HCT116 (cell line): ENCODE measurements at regions not wholly inside any gene's neighbourhood (a gene's known extent, or its start where the extent isn't known, plus 50 kb on each side); places are given as distances from the start of the nearest gene placed in this dataset.

Source experiments
- ATAC-seq: fragments of 200-7000 bp; cut with Tn5 transposase; 2 replicates; pipeline ENCODE4 v1.9.1; 2020; ENCODE audit warnings: mild to moderate bottlenecking, moderate library complexity
- BruUV-seq: library from RNA; stranded (reverse); fragments of 400-500 nt; replicated peaks from 2 replicates; lab custom pipeline; 2021; lab: Mats Ljungman, UMichigan
- CTCF ChIA-PET: fragments of 300-600 bp; sonication (Branson Sonifier 250); formaldehyde crosslinking; loops from one replicate; lab custom pipeline; 2021; ENCODE audit warnings: antibody characterized with exemption; lab: Charles Lee
- POLR2A ChIA-PET: fragments of 300-600, 350-600 bp; sonication (Branson Sonifier 250); formaldehyde crosslinking; loops from one replicate; lab custom pipeline; 2021; ENCODE audit warnings: antibody characterized with exemption; lab: Charles Lee
- RAD21 ChIA-PET, 2 experiments: fragments of 300-600 bp; sonication (Branson Sonifier 250); formaldehyde crosslinking; loops; one replicate each; lab custom pipeline; 2023; ENCODE audit warnings: low total read pairs in 2 of 2; ENCODE audit not compliant: uncharacterized antibody in 2 of 2, unreplicated experiment in 2 of 2, low non-redundant PET in 1 of 2; lab: Charles Lee
- DNase-seq: peaks from one replicate; pipeline ENCODE4 v3.0.0-alpha.2; 2010; ENCODE audit warnings: low read depth, low spot score
- H2AFZ ChIP-seq: fragments of 200-600 bp; shearing (Covaris generic), sonication (generic); 2 replicates; pipeline ENCODE4 v1.6.1; 2017; ENCODE audit warnings: low read depth, mixed run types, mixed read lengths, antibody characterized with exemption, low read length; ENCODE audit not compliant: poor library complexity, severe bottlenecking
- H3K27ac ChIP-seq: 2 replicates; pipeline ENCODE4 v1.5.1; 2012; ENCODE audit warnings: low read depth, low read length
- H3K27me3 ChIP-seq: fragments of 200-600 bp; sonication (generic); 2 replicates; pipeline ENCODE4 v1.6.1; 2016; ENCODE audit warnings: mixed run types, low read length, mixed read lengths; ENCODE audit not compliant: insufficient read depth
- H3K36me3 ChIP-seq, 2 experiments: fragments of 200-500 bp in 1 of 2; fragments of 200-600 bp in 1 of 2; sonication (Bioruptor generic) in 1 of 2; sonication (generic) in 1 of 2; 2 replicates each; pipeline versions ENCODE4 v1.5.1 to v1.6.1; 2014 to 2016; ENCODE audit warnings: low read length in 2 of 2, inconsistent platforms in 1 of 2, mixed read lengths in 1 of 2, mixed run types in 1 of 2; ENCODE audit not compliant: insufficient read depth in 2 of 2, control insufficient read depth in 1 of 2
- H3K4me1 ChIP-seq, 2 experiments: fragments of 200-600 bp in 1 of 2; sonication (generic) in 1 of 2; 2 replicates each; pipeline versions ENCODE4 v1.5.1 to v1.6.1; 2012 to 2017; ENCODE audit warnings: low read length in 2 of 2, inconsistent platforms in 1 of 2, mild to moderate bottlenecking in 1 of 2, mixed read lengths in 1 of 2, mixed run types in 1 of 2, moderate library complexity in 1 of 2; ENCODE audit not compliant: insufficient read depth in 2 of 2, control insufficient read depth in 1 of 2
- H3K4me2 ChIP-seq: fragments of 200-600 bp; sonication (generic); 2 replicates; pipeline ENCODE4 v1.6.1; 2017; ENCODE audit warnings: mixed run types, low read length, mixed read lengths
- H3K4me3 ChIP-seq, 2 experiments: fragments of 200-600 bp in 1 of 2; sonication (generic) in 1 of 2; replicated peaks in 1 of 2; 2 replicates each; pipeline ENCODE4 v1.5.1; 2011 to 2016; ENCODE audit warnings: low read length in 2 of 2, control low read depth in 1 of 2, low read depth in 1 of 2, mild to moderate bottlenecking in 1 of 2, mixed read lengths in 1 of 2, mixed run types in 1 of 2
- H3K79me2 ChIP-seq: fragments of 200-600 bp; sonication (generic); 2 replicates; pipeline ENCODE4 v1.6.1; 2017; ENCODE audit warnings: mild to moderate bottlenecking, mixed run types, low read length, moderate library complexity, mixed read lengths; ENCODE audit not compliant: insufficient read depth
- H3K9ac ChIP-seq: fragments of 200-600 bp; sonication (generic); 2 replicates; pipeline ENCODE4 v1.6.1; 2016; ENCODE audit warnings: low read length, mixed read lengths
- H3K9me2 ChIP-seq: fragments of 200-600 bp; sonication (generic), shearing (Covaris generic); 2 replicates; pipeline ENCODE4 v1.6.1; 2017; ENCODE audit warnings: mixed run types, mild to moderate bottlenecking, moderate library complexity; ENCODE audit not compliant: insufficient read depth
- H3K9me3 ChIP-seq, 2 experiments: fragments of 200-500 bp in 1 of 2; fragments of 200-600 bp in 1 of 2; sonication (Bioruptor generic) in 1 of 2; sonication (generic) in 1 of 2; 2 replicates each; pipeline ENCODE4 v1.6.1; 2014 to 2017; ENCODE audit warnings: low read length in 2 of 2, mixed read lengths in 2 of 2, inconsistent platforms in 1 of 2, low read depth in 1 of 2, mild to moderate bottlenecking in 1 of 2, mixed run types in 1 of 2, moderate library complexity in 1 of 2; ENCODE audit not compliant: control insufficient read depth in 1 of 2, insufficient read depth in 1 of 2
- H4K20me1 ChIP-seq: fragments of 200-600 bp; sonication (generic), shearing (Covaris generic); 2 replicates; pipeline ENCODE4 v1.6.1; 2017; ENCODE audit warnings: mixed run types, mild to moderate bottlenecking, moderate library complexity; ENCODE audit not compliant: insufficient read depth
- ATF3 ChIP-seq: IDR thresholded peaks from 2 replicates; pipeline ENCODE4 v1.6.1; 2012
- EGR1 ChIP-seq: IDR thresholded peaks from 2 replicates; pipeline ENCODE4 v1.6.1; 2012; ENCODE audit warnings: low read depth
- EZH2 ChIP-seq: fragments of 200-600 bp; sonication (generic); IDR thresholded peaks from 2 replicates; pipeline ENCODE4 v1.6.1; 2017; ENCODE audit warnings: antibody characterized with exemption, mixed run types
- EZH2phosphoT487 ChIP-seq: fragments of 200-600 bp; IDR thresholded peaks from 2 replicates; pipeline ENCODE4 v1.6.1; 2018; ENCODE audit warnings: antibody characterized with exemption, borderline replicate concordance
- FOSL1 ChIP-seq: IDR thresholded peaks from 2 replicates; pipeline ENCODE4 v1.6.1; 2012; ENCODE audit warnings: low read depth
- SIN3A ChIP-seq: IDR thresholded peaks from 2 replicates; pipeline ENCODE4 v1.6.1; 2012; ENCODE audit warnings: low read depth
- SRF ChIP-seq: IDR thresholded peaks from 2 replicates; pipeline ENCODE4 v1.6.1; 2012; ENCODE audit warnings: low read depth
- YY1 ChIP-seq: IDR thresholded peaks from 2 replicates; pipeline ENCODE4 v1.6.1; 2011; ENCODE audit warnings: low read length, low read depth, moderate library complexity, mild to moderate bottlenecking; ENCODE audit not compliant: insufficient replicate concordance; ENCODE audit errors: extremely low read depth
- ZNF274 ChIP-seq: fragments of 200-500 bp; sonication (Bioruptor generic); IDR thresholded peaks from 2 replicates; pipeline ENCODE4 v1.6.1; 2014; ENCODE audit warnings: mild to moderate bottlenecking, low read depth, low read length, inconsistent platforms
- intact Hi-C: fragments of 100-400 bp; cut with micrococcal nuclease; formaldehyde crosslinking; loops from 2 replicates; pipeline ENCODE4 v1.10.0; 2022
- TF ChIP-seq, protein P1 (sequence below): IDR thresholded peaks from 2 replicates; pipeline ENCODE4 v1.6.1; 2012

DNA sequence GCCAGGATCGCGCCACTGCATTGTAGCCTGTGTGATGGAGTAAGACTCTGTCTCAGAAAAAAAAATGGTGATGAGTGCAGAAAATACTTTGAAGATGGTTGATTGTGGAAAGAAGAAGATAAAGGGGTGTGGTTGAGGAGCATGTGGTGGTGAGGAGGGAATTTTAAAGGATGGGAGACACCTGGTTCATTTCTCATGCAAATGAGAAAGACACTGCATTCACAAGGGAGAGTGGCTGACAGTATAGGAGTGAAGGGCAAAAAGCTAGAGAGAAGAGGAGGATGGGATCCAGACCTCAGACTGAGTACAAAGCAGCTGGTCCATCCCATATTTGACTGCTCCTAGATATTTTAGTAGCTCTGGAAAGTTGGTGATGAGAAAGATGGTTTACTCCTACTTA lies 206.0 kb downstream of the SNAPC1 start (continued):
- TF ChIP-seq, protein P1, sequence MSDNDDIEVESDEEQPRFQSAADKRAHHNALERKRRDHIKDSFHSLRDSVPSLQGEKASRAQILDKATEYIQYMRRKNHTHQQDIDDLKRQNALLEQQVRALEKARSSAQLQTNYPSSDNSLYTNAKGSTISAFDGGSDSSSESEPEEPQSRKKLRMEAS: no peak
- no peak for TF ChIP-seq EZH2
- TF ChIP-seq YY1: no peak
- TF ChIP-seq ZNF274: no peak
- no peak for TF ChIP-seq EGR1
- no peak for TF ChIP-seq EZH2phosphoT487
- TF ChIP-seq ATF3: no peak

GRCh38 chr14:61972711-61973110 lies 210.5 kb downstream of the SNAPC1 start:
- H3K9ac ChIP-seq: no peak overlapping the region
- no peaks in the 10 kb centered on the region for H3K79me2 ChIP-seq
- no peak overlapping the region for H3K4me2 ChIP-seq
- H3K36me3 ChIP-seq: no peaks in the 10 kb centered on the region
- H3K9me2 ChIP-seq: no peaks in the 10 kb centered on the region
- RAD21 ChIA-PET: no interaction called here
- no peak for ATAC-seq
- H4K20me1 ChIP-seq: no peaks in the 10 kb centered on the region
- TF ChIP-seq FOSL1 (no peak), SIN3A (no peak), SRF (no peak)
- TF ChIP-seq, protein P1: no peak
- peaks cover 8% of the 10 kb centered on the region; the same call in 1 of the 2 replicates for H3K27me3 ChIP-seq
- CTCF ChIA-PET: no interaction called here
- POLR2A ChIA-PET: no interaction called here
- no peak overlapping the region for H3K4me3 ChIP-seq
- H3K9me3 ChIP-seq: no peaks in the 10 kb centered on the region
- H2AFZ ChIP-seq: no peak overlapping the region
- no peak overlapping the region for H3K27ac ChIP-seq
- no peak for DNase-seq
- intact Hi-C loops: no loop called here
- no TSS peak for BruUV-seq
- no peaks in the 10 kb centered on the region for H3K4me1 ChIP-seq
